Fibroblast of gingiva (primary cell): ENCODE measurements at regions not wholly inside any gene's neighbourhood (a gene's known extent, or its start where the extent isn't known, plus 50 kb on each side); places are given as distances from the start of the nearest gene placed in this dataset.

Source experiments
- DNase-seq: peaks from one replicate; pipeline ENCODE4 v3.0.0-alpha.2; 2011; ENCODE audit warnings: low read depth

DNA sequence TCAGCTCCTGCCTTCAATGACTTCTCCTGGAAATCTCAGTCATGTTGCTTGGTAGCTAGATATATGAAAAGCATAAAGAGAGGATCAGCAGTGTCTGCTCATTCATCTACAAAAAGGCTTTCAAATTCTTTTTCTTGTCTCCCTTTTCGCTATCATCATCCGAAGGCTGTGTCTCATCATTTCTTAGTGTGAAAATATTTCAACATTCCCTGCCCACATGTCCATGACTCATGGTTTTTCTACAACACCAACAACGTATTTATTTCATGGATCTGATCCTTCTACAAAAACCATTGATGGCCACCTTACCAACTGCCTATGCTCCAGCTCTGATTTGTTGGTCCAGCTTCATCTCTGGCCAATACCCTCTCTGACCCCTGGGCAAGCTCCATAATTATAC lies 472.5 kb upstream of the GHITM start:
- no peak for DNase-seq

DNA sequence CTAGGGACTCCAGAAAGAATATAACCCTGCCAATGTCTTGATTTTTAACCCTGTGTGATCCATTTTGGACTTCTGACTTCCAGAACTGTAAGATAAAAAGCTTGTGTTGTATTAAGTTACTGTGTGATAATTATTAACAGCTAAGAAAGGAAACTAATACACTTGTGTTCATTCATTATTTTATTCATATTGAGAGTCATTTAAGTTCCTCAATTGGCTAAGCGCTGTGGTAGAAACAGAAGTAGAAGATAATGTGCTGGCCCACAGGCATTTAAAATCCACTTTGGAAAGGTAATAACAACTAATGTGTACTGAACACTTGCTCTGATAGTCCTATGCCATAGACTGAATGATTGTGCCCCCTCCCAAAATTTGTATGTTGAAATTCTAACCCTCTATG lies 471.7 kb upstream of the GHITM start:
- no peak for DNase-seq

DNA sequence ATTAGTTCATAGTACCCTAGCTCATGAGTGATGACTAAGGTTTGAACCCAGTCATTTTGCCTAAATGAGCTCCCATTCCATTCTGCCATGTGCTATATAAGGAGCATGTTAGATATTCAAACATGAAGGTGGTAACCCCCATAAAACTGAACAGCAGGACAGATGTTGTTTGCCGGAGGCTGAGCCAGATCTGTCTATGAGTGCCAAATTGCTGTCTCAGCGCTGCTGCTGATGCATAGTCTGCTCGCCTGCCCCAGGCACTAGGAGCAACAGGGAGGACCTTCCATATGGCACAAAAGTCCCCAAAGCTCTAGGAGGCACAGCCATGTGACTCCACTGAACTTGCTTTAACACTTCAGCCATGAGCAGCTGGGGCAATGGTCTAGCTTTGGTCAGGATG lies 466.0 kb upstream of the GHITM start:
- DNase-seq = no peak

DNA sequence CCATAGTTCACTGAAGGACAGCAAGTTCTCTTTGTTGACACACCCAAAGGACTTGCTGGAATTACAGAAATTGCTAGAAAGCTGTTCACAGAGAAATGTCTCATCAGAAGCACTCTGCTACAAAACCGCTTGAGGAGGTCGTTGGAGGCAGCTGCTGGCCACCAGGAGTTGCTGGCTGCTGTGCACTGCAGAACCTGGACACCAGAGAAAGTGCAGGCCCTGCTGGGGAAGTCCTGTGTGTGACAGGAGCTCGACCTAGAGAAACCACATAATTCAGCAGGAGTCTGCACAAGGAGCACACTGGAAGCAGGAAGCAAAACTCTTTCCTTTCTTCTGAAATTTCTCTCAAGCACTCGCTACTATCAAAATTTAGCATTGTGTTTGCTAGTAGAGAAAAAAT lies 461.5 kb upstream of the GHITM start:
- no peak for DNase-seq

DNA sequence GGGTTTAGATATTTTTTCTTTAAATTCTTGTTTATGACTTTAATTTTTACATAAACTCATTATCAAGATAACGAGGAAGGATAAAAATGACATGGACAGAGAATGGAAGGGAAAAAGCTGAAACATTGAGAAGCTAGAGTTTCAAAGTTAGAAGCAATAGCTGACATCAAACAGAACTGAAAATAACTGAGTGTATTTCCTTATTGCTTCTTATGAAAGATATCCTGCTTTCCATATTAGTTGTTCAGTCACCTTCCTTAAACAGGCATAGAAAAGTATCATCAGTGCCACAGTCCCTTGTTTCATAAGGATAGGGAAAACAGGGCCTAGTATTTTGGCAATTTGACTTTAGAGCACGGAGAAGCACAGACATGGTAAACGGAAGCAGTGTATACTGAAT lies 460.5 kb upstream of the GHITM start:
- no peak for DNase-seq

DNA sequence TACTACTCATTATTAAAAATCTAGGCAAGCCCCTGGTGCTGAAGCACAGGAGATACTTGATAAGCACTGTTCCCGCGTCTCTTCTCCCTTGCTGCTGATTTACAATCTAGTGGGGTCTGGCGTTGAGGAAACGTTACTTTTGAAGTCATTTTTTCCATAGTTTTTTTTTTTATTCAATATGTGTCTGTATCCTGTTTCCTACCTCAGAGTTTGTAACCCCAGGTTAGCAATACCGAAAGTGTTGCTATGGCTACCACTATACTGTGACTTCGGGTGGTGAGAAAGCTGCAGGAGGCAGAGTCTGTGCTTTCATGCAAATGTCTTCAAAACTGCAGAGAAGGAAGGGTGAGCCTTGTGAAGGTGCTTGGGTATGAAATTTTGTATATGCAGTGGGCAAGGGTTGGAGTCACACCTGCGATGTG lies 458.8 kb upstream of the GHITM start:
- DNase-seq = no peak

DNA sequence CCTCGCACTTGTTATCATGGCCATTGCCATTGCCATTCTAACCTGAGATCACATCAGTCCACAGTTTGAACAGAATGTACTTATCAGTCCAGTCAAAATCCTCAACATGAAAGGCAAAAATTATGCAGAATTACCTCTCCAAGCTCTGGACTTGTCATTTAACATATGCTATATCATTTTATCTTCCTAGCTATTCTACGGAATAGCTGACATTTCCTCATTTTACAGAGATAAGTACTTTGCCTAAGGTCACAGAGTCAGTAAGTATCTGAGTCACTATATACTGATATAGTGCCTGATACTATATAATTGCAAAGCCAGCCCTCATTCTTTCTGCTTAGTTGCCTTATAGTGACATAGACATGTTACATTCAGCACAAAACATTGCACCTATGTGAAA lies 456.9 kb upstream of the GHITM start:
- no peak for DNase-seq

DNA sequence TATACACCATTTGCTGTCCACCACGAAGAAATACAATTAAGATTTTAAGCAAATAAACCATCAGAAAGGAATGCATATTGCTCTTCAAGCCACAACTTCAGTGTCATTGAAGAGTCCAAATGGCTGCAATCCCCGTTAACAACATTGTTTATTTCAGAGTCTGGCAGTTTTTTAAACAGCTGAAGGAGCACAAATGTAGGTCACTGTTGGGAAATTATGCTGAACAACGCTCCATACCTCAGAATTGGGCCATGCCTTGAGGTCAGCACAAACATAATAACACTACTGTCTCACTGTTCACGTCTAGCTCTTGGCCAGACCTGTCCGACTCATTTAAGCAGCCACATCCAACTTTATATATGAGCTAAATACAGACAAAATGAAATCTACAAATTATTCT lies 453.9 kb upstream of the GHITM start:
- no peak for DNase-seq

DNA sequence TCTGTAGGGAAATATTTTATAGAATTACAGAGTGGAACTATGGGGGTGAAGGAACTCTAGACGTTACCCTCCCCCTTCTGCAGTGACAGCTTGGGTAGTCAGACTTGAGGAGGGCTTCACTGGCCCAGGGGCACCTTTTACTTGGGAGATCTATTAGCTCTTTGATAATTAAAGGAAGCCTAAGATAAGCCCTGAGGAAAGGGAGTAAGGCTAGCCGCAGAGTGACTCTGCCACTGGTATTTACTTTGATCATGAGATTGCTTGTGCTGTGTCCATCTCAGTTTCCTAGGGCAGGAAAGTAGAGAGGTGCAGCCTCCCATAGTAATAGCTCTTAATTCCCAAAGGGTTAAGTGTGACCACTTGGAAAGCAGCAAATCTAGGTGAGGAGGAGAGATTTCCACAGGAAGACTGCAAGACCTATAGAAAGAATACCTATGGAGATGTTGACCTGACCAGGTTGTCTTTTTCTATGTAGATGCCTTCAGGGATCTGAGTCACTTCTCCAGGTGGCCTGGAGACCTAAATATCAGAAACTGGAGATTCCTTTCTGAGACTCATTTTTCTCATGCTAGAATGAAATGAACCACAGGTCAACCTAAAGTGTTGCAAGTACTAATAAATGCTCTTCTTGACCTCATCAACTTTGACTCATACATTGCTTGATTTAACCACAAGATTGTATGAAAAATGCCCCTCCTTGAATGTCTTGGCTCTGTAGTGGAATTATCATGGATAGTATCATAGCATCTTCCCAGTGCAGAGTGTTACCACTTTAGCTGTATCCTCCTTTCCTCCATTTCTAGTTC lies 447.3 kb upstream of the GHITM start:
- no peak for DNase-seq

DNA sequence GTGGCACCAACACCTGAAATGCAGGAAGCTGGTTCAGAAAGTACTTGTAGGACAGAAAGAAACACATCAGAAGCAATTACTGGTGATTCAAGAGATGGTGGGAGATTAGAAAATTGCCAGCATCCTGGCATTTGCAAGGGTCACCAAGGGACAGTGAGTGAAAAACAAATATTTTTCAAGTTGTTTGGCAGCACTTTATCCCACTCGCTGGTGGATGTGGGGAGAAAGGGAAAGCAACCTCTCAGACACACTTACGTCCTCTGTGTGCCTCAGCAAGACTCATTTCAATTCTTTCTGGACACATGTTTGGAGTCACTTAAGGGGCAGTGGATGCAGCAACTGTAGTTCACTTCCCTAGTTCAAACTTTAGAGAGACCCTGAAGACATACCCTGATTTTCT lies 440.4 kb upstream of the GHITM start:
- no peak for DNase-seq

DNA sequence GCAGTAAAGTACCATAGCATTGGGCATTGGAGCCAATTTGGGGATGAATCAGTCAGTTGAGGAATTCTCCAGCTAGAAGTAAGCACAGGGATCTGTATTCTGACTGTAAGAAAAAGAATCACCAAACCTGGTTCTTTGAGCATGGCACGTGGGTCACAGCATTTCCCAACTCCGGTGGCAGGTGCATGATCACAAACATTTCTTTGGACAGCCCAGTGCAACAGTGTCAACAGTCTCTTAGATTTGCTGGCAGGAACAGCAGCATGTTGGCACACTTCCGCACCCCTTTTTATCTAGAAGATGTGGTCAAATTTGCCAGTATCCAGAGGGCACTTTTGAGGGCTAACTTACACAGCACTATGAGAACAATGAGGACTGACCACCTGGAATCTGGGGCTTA lies 437.5 kb upstream of the GHITM start:
- no peak for DNase-seq

DNA sequence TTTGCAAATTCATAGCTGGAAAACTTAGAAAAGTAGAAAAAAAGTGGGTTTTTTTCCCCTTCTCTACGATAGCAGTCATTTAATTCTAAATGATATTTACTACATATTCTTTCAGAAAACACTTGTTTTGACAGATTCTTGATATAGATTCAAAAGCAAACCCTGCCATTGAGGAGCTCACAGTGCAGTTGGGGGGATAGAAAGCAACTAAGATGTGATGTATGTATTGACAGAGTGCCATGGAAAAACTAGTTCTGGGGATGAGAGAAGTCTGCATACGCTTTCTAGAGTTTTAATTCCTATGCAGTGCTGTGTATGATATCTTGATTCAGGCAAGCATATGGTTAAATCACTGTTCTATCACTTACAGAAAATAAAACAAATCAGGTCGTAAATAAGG lies 436.6 kb upstream of the GHITM start:
- no peak for DNase-seq

DNA sequence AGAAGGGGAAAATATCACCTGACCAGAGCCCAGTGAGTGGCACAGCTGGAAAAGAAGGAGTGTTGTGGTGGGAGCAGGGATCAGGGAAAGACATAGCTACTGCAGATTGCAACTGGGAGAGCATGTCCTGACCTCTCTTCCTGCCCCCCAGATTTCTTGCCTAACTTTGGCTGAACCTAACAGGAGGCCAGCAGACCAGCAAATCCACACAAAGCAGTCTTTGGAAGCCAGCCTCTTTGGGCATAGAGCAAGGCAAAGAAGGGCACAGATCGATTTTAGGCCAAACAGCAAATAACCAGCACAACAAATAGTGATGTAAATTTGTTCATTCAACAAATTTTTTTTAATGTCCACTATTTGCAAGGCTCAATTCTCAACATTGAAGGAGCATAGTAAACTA lies 433.2 kb upstream of the GHITM start:
- no peak for DNase-seq

DNA sequence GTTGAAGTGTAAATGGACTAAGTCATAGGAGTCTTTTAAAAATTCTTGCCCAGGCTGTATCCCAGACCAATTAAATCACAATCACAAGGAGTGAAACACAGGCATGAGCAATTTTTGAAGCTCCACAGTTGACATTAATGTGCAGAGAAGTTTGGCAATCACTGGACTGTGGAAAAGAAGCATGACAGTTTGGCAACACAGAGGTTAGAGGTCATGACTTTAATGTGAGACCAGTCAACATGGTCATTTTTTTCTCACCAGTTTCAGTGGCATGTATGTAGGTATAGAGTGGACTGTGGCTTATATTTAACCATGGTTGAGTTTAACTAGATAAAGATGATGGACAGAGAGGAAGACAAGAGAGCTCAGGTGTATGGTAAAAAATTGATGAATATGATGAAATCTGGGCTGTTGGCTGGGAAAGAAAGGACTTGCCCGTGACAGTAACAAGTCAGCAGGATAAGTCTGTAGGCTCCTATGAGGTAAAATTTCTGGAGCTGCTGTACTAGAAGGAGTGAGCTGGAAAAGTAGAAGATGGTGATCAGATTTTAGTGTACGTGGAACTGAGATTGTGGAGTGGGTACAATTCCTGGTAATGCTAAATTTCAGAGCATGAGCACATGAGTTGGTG lies 432.2 kb upstream of the GHITM start:
- no peak for DNase-seq

DNA sequence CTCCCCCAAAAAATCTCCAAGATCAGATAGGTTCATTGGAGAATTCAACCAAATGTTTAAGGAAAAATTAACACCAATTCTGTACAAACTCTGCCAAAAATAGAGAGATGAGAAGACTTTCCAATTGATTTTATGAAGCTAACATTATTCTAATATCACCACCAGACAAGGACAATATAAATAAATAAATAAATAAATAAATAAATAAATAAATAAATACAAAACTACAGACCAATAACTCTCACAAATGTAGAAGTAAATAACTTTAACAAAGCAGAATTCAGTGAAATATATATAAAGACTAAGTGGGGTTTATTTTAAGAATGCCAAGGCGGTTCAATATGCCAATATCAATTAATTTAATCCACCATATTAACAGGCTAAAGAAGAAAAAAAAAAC lies 425.9 kb upstream of the GHITM start:
- DNase-seq = no peak

DNA sequence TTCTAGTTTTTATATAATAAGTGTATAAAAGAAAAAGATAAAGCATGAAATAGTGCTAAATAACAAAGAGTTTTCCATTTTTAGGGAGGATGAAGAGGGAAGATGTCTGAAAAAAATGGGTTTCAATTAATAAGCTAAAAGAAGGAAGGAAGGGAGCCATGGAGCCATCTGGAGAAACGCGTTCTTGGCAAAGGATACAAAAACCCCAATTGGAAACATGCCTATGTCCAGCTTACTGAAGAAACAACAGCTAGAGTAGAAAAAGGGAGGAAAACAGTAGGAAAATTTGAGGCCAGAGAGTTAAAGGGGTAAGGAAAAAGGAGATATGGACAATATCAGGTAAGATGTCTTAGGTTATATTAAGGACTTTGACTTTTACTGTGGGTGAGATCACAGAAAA lies 416.2 kb upstream of the GHITM start:
- DNase-seq = no peak

DNA sequence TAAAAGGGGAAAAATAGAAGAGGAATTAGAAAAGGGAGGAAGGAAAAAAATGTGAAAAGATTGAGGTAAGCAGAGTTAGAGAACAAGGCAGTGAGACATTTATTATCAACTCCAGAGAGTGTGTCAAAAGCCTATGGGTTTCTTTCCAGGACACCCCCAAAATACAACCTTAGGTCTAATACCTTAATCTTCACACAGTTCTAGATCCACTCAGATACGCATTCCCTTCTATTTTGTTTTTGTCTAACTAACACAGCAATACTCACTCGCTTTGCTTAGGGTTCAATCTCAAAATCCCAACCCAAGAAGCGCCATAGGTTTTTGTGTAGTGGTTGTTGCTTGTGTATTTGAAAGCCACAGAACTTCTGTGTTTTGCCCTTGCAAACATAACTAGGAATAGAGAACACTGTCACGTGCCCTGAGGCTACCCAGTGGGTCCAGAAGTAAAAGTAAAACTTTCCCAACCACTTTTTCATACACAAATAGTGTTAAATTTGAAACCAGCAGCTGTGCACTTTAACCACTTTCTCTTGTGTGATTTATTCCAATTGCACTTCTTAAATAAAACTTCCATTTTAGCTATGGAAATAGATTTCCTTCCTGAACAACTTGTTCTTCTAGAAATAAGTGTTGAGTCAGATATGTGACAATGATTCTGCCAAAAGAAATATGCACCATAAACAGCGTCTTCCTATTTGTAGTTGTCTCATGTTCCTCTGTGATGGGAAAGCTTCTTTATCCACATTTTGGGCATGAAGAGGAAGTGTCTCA lies 414.7 kb upstream of the GHITM start:
- DNase-seq = no peak

DNA sequence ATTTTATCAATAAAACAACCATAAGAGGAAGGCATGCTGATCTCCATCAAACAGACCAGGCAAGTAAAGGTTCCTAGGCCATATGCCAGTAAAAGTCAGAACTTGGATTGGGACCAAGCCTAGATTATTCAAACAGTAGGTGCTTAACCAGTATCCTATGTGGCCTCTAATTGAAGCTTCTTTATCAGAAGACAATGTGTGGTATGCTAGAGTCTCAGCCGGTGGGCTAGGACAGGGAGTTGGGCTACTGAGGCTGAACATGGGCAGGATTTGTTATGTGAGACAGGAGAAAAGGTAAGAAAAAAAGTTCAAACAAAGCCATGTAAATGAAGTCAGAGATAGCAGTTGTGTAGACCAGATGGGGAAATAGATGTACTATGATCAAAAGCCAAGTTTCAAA lies 413.7 kb upstream of the GHITM start:
- DNase-seq = no peak

DNA sequence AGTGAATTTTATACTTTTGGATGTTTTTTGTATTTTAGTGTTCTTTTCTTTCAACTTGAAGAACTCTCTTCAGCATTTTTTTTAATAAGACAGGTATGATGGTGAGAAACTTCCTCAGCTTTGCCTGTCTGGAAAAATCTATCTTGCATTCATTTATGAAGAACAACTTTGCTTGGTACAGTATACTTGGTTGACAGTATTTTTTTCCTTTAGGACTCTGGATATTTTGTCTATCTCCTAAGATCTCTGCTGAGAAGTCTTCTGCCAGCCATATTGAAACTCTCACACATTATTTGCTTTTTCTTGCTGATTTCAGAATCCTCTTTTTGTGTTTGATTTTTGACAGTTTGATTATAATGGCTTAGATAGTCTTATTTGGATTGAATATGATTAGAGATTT lies 405.0 kb upstream of the GHITM start:
- DNase-seq = no peak

DNA sequence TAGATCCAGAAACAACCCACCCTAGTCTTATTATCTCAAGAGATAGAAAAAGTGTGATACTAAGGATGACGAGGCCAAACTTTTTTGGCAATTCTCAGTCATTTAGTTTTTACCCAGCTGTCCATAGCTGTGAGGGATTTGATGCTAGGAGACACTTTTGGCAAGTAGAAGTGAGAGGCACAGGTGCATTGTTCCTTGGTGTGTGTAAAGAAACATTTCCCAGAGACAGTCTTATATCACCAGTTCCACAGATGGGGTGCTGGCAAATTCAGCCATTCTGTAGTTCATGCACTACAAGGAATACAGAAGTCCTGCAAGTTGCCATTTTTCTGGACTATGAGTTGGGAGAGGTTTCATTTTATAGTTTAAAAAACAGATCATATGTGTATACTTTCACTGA lies 403.3 kb upstream of the GHITM start:
- DNase-seq = no peak

DNA sequence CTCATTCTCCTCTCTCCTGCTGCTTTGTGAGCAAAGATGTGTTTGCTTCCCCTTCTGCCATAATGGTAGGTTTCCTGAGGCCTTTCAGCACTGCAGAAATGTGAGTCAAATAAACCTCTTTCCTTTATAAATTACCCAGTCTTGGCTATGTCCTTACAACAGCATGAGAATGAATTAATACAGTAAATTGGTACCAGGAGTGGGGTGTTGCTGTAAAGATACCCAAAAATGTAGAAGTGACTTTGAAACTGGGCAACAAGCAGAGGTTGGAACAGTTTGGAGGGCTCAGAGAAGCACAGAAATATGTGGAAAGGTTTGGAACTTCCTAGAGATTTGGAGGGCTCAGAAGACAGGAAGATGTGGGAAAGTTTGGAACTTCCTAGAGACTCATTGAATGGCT lies 388.7 kb upstream of the GHITM start:
- DNase-seq = no peak

DNA sequence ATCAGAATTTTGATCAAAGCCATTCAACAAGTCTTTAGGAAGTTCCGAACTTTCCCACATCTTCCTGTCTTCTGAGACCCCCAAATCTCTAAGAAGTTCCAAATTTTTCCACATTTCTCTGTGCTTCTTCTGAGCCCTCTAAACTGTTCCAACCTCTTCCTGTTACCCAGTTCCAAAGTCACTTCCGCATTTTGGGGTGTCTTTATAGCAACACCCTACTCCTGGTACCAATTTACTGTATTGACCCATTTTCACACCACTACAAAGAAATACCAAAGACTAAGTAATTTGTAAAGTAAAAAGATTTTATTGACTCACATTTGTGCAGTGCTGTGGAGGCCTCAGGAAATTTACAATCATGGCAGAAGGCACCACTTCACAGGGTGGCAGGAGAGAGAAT lies 385.8 kb upstream of the GHITM start:
- no peak for DNase-seq

DNA sequence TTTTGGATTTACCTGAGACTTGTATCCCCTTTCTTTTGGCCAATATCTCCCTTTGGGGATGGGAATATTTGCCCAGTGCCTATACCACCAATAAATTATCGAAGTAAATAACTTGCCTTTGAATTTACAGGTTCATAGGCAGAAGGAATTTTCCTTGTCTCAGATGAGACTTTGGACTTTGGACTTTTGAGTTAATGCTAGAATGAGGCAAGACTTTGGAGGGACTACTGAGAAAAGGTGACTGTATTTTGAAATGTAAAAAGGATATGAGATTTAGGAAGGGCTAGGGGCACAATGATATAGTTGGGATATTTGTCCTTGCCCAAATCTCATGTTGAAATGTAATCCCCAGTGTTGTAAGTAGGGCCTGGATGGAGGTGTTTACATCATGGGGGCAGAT lies 384.5 kb upstream of the GHITM start:
- DNase-seq = no peak
